ENCODE measurements at regions not wholly inside any gene's neighbourhood (a gene's known extent, or its start where the extent isn't known, plus 50 kb on each side); places are given as distances from the start of the nearest gene placed in this dataset.

GRCh38 chr16:6170022-6170421 lies 1072.4 kb upstream of the EEF2KMT start:
- ATAC-seq (no peak), DNase-seq (no peak)
- Mint-ChIP-seq H3K4me3 (no peak overlapping the region), H3K36me3 (ENCODE audit: low read depth) (no peaks in the 10 kb centered on the region), H3K4me1 (ENCODE audit: low read depth) (no peaks in the 10 kb centered on the region), H3K9me3 (peaks cover 5% of the 10 kb centered on the region), H3K27me3 (no peaks in the 10 kb centered on the region), H3K27ac (no peak overlapping the region)
- no peak for TF ChIP-seq CTCF (IDR thresholded peaks at IDR 0.05)
- ChIA-PET CTCF (no interaction called here), POLR2A (interaction anchor here (0.7 kb wide), 1 partner anchor 9 kb away, joined by 3 read pairs; no protein-coding TSS in a partner anchor)
- intact Hi-C loops (cut with micrococcal nuclease) = no loop called here

- Mint-ChIP-seq H3K27ac (no peak overlapping the region), H3K4me1 (ENCODE audit: low read depth) (no peaks in the 10 kb centered on the region), H3K4me3 (no peak overlapping the region), H3K9me3 (no peaks in the 10 kb centered on the region), H3K36me3 (ENCODE audit: low read depth) (no peaks in the 10 kb centered on the region), H3K27me3 (no peaks in the 10 kb centered on the region)
- ATAC-seq (no peak), DNase-seq (no peak)
- ChIA-PET CTCF (no interaction called here), POLR2A (no interaction called here)
- intact Hi-C loops (cut with micrococcal nuclease) = no loop called here
- TF ChIP-seq CTCF (IDR thresholded peaks at IDR 0.05) = no peak
These were observed 1067.9 kb upstream of the EEF2KMT start for GRCh38 chr16:6165330-6165979.

- ChIA-PET POLR2A (interaction anchor here (1.2 kb wide), 1 partner anchor 9 kb away, joined by 3 read pairs; no protein-coding TSS in a partner anchor), CTCF (no interaction called here)
- no peak overlapping the region for H3K4me3 Mint-ChIP-seq
- intact Hi-C loops (cut with micrococcal nuclease) = no loop called here
- no peaks in the 10 kb centered on the region for H3K9me3 Mint-ChIP-seq
- no peak for DNase-seq
- no peaks in the 10 kb centered on the region for H3K27me3 Mint-ChIP-seq
- TF ChIP-seq CTCF (IDR thresholded peaks at IDR 0.05) = no peak
- no peaks in the 10 kb centered on the region for H3K4me1 Mint-ChIP-seq (ENCODE audit: low read depth)
- H3K27ac Mint-ChIP-seq = no peak overlapping the region
- no peaks in the 10 kb centered on the region for H3K36me3 Mint-ChIP-seq (ENCODE audit: low read depth)
- ATAC-seq = no peak
These were observed 1063.3 kb upstream of the EEF2KMT start for GRCh38 chr16:6160871-6161270.

- Mint-ChIP-seq H3K9me3 (no peaks in the 10 kb centered on the region), H3K4me1 (ENCODE audit: low read depth) (no peaks in the 10 kb centered on the region)
- no peak for TF ChIP-seq CTCF (IDR thresholded peaks at IDR 0.05)
These were observed 1062.7 kb upstream of the EEF2KMT start for GRCh38 chr16:6160303-6160702.

GRCh38 chr16:6157806-6158205 lies 1060.2 kb upstream of the EEF2KMT start:
- POLR2A ChIA-PET = no interaction called here
- CTCF ChIA-PET = no interaction called here
- H3K9me3 Mint-ChIP-seq = no peaks in the 10 kb centered on the region

More at GRCh38 chr16:6160303-6160702, 1062.7 kb upstream of the EEF2KMT start:
- ChIA-PET CTCF (no interaction called here), POLR2A (interaction anchor here (1.2 kb wide), 1 partner anchor 10 kb away, joined by 3 read pairs; no protein-coding TSS in a partner anchor)
- H3K27me3 Mint-ChIP-seq = no peaks in the 10 kb centered on the region
- no peaks in the 10 kb centered on the region for H3K36me3 Mint-ChIP-seq (ENCODE audit: low read depth)
- intact Hi-C loops (cut with micrococcal nuclease) = no loop called here
- no peak overlapping the region for H3K27ac Mint-ChIP-seq
- H3K4me3 Mint-ChIP-seq = no peak overlapping the region
- DNase-seq = no peak
- no peak for ATAC-seq

More at GRCh38 chr16:6157806-6158205, 1060.2 kb upstream of the EEF2KMT start:
- H3K4me3 Mint-ChIP-seq = no peak overlapping the region
- no peaks in the 10 kb centered on the region for H3K36me3 Mint-ChIP-seq (ENCODE audit: low read depth)
- no peak overlapping the region for H3K27ac Mint-ChIP-seq
- ATAC-seq (no peak), DNase-seq (no peak)
- intact Hi-C loops (cut with micrococcal nuclease) = no loop called here
- TF ChIP-seq CTCF (IDR thresholded peaks at IDR 0.05) = no peak
- no peaks in the 10 kb centered on the region for H3K4me1 Mint-ChIP-seq (ENCODE audit: low read depth)
- H3K27me3 Mint-ChIP-seq = no peaks in the 10 kb centered on the region

Measured in activated CD8-positive, alpha-beta T cell treated with anti-CD3 and anti-CD28 coated beads for 36 hours (primary cell).